NCI-H146 treated with DMSO at 0.1 percent for 48 hours (cell line): ENCODE measurements at regions not wholly inside any gene's neighbourhood (a gene's known extent, or its start where the extent isn't known, plus 50 kb on each side); places are given as distances from the start of the nearest gene placed in this dataset.

Experiments
- DNase-seq: peaks from one replicate; lab custom pipeline; 2025; ENCODE audit not compliant: unreplicated experiment; lab: John Stamatoyannopoulos, UW

DNA sequence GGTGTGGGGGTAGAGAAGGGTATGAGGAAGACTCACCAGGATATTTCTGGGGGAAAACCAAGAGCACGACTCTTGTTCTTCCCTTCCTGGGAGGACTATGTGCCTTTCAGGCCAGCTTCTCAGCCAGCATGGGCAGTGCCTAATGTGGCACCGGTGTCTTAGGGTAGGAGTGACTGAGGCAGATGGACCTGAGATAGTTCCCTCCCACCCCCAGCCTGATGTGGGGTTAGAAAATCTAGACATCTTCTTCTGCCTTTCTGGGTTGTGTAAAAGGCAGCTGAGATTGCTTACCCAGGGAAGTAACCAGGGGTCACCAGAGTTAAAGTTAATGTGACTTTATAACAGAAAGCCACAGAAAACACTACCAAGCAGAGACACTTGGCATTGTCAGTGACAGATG lies 127.3 kb downstream of the TMA16 start:
- DNase-seq: no peak

DNA sequence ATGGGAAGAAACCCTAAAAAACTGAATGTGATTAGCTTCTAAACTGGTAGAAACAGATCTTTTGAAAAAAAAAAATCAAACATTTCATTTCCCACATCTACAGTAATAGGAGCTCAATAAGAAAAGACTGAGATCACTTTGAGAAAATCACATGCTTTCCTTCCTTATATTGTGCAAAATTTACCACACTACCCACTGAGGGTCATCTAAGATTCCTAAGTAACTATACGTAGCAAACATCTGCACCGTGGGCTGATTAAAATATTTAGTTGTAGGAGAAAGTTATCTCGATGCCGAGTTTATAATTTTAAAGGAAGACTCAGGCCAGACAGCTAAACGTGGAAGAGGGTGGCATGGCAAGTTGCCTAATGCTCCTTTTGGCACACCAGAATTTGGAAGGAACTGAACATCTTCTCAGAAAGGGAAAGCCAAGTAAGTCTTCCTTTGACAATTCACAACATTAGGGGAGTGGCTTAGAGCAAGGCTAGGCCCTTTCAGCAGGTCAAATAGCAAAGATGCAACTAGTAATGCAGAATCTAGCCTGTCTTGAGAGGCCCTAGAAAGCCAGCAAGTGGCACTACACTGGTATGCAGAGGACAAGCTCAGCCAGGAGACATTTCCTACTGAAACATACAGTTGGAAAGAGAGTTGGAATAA lies 128.0 kb downstream of the TMA16 start:
- no peak for DNase-seq

DNA sequence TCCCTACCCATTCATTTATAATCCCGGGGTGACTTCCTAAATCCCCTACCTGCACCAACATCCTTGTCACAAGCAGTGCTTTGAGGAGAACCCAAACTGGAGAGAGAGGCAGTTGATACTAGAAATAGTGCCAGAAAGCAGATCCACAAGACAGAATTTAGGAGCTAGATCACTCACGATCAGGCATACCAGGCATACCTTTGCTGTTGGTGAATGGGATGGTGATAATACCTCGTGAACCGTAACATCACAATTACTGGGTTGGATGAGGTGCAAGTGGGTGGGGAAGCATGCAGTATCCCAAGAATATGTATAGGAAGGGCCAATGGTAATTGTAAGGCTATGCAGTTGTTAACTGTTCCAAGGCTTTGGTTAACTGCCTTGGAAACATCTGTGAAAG lies 129.3 kb downstream of the TMA16 start:
- DNase-seq: no peak

DNA sequence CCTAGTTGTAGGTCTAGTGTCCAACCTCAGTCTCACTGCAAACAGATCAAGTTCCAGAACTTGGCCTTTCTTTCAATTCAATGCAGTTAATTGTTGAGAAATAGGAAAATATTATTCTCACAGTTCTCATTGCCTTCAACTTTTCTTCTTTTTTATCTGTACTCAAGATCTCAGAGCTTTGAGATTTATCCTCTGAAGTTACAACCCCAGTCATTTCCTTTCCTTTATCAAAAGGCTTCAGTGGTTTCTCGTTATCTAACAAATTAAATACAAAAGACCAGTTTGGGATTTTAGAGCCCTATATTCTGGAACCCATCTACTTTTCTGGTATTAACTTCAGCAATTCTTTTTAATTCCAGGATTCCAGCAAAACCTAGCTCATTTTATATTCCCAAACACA lies 130.2 kb downstream of the TMA16 start:
- DNase-seq: no peak

DNA sequence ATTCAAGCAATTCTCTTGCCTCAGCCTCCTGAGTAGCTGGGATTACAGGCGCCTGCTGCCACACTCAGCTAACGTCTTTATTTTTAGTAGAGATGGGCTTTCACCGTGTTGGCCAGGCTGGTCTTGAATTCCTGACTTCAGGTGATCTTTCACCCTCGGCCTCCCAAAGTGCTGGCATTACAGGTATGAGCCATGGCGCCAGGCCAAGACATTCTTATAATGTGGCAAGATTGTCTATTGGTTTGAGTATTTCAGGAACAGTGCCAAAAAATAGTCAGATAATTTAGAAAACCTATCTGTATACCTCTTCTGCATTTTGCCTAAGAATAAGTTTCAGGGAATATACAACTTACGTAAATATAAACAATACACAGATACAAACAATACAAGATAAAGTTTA lies 136.8 kb downstream of the TMA16 start:
- DNase-seq: no peak

DNA sequence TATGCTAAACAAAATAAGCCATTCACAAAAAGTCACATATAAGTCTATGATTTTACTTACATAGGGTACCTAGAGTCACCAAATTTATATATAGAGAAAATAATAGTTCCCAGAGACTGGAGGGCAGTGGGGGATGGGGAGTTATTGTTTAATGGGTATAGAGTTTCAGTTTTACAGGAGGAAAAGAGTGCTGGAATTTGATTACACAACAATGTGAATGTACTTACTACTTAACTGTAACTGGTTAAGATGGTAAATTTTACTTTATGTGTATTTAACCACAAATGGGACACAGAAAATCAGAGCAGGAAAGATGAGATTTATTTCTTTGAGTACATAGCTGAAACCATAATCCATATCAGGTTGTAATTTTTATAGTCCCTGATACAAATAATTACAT lies 144.4 kb downstream of the TMA16 start:
- DNase-seq: no peak

DNA sequence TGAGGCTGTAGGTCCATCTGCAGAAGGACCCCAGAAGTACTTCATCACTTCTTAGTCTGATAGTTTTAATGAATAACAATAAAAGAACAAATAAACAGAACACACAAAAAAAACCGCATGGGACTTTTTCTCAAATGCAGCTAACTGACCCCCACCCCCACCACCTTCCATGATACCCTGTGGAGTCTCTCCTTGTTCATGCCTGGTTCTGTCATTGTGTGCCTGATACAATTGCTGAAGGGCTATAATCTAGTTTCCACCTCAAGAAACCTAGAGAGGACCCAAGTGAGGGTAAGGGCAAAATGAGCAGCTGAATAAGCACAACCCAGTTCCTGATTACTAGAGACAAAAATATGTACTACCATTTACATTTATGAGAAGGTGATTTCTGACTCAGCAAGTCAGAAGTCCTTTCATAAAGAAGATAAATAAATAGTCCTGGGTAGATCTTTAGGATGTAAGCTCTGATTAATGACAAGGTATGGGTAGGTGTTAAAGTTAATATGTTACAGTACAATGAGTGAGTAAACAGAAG lies 155.1 kb downstream of the TMA16 start:
- no peak for DNase-seq

DNA sequence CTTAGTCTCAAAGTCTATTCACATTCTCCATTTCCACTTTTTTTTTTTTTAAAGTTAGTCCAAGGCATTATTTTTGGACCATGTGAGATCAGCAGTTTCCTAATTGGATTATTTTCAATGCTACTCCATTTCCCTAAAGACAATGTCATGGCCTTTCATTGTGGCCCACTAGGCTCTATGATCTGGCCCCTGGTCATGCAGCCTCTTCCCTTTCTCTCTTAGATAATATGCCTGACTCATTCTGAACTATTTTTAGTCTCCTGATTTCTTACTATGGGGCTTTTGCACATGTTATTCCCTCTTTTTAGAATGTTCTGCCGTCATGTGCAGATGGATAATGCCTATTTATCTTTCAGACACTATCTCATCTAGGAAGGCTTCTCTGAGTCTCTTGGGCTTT lies 157.3 kb downstream of the TMA16 start:
- DNase-seq: no peak

DNA sequence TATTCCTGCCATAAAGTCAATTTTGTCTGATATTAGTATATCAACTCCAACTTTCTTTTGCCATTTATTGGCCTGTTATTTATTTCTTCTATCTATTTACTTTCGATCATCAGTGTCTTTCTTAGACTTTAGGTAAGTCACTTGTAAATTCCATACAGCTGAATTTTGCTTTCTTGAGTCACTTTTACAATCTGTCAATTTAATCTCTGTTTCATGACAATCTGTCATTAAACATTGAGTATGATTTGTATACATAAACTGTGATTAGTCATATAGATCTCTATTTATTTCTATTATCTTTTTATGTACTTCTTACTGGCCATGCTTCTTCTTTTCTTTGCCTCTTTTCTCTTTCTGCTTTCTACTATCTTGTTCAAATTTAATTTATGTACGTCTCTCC lies 160.1 kb downstream of the TMA16 start:
- no peak for DNase-seq

DNA sequence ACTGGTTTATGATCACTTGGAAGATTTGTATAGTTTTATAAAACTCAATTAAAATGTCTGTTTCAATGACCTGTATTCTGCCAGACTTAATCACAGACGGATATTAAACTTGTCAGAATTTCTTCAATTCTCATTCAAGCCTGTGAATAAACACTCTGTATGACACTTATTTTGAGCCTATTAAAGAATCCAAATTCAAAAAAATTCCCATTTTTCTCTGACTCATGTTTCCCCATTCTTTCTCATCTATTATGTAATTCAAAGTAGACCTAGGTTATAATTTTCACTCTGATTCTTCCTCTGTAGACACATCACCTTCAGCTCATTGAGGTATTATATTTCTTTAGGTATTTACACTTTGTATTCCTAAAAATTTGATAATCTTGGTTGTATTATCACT lies 166.1 kb downstream of the TMA16 start:
- no peak for DNase-seq

DNA sequence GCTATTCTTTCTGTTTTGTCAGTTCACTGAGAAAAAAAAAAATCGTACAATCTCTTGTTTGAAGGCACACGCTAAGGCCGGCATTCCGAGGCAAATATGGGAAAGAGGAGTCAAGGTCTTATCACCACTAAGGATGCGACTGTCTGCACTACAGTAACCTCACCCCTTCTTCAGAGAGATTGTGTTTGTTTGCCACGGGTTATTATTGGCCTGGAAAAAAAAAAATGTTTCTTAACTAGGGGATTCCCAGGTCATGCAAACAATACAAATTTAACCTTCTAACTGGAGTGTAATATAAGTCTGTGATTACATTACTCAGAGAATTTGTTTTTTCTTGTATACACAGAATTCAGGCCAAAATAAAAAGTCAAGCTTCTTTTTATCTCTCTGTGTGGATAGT lies 168.3 kb downstream of the TMA16 start:
- DNase-seq: no peak

DNA sequence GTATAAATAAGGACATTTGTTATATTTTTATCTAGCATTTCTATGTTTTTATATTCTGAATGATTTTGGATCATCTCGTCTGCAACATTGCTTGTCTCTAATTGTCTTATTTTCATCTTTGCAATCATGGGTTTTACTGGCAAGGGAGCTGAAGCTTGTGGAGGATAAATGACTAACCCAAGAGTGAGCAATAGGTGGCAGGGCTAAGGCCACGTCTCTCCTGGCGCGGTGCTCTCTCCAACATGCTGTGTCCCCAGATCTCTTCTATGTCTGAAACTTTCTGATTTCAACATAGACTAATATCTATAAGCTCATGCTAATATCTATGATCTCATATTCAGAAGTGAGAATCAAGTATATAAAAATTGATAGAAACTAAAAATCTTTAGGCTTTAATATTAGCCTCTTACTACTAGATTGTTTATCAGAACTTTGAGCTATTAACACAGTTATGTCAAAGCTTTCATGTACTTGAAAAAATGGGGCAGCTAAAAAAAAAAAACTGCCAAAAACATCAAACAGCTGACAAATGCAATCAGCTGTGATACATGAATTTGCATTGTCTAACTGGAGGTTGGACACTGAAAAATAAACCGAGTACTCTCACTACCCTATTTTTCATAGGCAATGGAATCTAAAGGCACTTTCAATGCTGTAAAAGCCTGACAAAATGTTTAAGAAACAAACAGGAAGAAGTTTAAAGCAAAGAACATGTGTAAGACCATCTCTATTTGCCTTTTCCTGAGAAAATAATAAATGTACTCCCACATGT lies 169.2 kb downstream of the TMA16 start:
- no peak for DNase-seq

DNA sequence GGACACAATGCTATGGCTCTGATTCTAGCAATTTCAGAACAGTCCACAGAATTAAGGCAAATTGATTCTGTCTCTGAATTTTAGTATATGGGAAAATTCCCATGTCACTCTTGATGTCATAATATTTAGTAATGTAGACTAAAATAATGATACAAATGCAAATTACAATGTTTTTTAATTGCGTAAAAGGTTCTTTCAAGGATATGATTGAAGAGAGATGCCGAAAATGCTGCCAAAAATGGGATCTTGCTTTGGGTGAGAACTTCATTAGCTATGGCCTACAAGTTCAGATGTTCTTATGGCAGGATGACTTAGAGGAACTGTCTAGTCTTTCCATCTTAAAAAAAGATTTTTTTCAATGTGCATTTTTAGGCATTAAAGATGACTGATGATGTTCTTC lies 170.6 kb downstream of the TMA16 start:
- no peak for DNase-seq

DNA sequence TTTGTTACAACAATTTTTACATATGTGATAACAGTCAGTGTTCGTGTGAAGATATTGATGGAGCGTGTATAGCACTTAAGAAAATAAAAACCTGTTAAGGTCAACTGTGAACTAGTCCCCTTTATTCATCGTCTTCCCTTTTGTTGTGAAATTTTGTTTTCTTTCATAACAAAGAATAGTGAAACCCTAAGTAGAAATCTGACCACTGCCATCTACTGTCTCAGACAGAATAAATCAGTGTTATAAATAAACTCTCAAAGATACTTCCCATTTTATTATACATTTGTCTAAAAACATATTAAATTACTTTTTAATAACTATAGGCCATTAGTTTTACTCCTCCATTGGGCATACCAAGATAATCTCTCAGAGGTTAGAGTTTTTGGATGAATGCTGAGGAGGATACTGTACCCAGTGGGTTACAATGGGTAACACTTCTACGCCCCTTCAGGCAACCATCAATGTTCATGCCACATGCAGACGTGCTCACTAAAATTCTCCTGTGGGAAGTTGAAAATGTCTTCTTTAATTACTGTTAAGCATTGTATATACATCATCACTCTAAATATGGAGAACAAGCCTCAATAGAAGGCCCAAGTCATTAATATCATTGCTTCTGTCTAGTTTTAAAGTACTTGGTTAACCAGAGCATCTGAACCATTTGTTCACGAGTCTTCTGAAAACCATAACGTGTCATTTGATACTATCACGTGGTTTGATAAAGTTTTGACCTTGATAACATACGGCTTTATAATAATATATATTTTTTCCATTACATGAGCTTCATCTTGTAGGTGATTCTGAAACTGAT lies 171.2 kb downstream of the TMA16 start:
- no peak for DNase-seq

DNA sequence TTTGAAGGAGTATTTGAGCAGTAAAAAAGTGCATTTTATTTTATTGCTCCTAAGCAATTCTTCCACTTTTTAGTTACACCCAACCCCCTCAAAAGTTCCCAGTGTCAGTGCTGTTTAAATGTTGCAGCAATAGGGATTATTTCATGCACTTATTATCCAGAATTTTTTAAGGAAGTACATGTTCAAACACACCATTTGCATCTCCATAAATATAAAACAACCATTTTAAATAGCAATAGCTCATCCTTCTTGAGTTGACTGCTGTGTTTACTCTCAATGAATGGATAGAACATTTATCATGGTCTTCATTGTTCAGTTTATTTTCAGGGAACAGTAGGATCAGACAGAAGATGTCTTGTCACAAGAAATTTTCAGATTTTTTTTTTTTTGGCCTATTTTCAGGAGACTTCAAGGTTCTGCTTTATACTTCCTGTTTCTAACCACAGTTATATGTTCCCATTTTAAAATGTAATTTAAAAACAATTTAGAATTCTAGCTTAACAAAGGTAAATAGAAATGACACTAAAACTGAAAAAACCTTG lies 171.9 kb downstream of the TMA16 start:
- no peak for DNase-seq

DNA sequence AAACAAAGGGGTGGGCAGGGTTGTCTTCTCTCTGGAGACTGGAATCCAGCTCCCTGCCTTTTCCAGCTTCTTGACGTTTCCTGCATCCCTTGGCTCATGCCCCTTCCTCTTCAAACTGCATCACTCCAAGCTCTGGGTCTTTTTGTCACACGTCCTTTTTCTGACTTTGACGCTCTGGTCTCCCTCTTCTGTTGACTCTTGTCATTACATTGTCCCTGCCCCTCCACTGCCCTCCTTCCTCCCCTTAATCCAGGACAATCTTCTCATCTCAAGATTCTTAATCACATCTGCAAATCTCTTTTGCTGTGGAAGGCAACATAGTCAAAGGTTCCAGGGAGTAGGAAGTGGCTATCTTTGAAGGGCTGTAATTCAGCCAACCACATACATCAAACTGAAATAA lies 178.3 kb downstream of the TMA16 start:
- no peak for DNase-seq

DNA sequence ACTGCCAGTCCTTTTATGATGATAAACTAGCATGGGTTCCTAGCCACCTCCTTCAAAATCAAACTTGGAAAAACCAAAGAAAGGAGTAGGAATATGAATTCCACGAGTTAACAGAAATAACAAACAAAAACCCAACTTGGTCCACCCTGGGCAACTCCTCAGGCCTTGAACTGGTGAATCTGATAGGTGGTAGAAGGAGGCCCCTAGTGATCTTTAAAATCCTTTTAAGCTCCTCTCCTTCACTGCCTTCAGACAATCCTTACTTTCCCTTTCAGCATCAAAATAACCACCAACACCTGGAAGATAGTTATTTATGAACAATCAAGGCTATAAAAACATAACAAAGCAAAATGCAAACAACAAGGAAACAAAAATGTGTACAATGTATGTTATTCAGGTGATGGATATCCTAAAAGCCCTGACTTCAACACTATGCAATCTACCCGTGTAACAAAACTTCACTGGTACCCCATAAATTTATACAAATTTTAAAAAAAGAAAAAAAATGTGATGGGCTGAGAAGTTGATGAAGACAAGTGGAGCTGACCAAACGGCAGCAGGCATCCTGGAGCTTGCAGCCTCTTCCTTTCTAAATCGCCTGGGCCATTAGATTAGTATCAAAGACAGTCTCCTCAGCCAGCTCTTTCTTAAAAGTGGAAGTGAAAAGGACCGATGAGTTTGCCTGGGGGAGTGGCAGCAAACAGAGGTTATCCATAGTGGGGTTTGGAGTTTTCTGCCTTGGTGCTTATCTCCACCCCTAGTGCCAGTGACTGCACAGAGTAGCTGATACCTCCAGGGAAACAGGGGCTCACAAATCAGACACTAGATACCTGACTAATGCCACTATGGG lies 179.6 kb downstream of the TMA16 start:
- DNase-seq: no peak

DNA sequence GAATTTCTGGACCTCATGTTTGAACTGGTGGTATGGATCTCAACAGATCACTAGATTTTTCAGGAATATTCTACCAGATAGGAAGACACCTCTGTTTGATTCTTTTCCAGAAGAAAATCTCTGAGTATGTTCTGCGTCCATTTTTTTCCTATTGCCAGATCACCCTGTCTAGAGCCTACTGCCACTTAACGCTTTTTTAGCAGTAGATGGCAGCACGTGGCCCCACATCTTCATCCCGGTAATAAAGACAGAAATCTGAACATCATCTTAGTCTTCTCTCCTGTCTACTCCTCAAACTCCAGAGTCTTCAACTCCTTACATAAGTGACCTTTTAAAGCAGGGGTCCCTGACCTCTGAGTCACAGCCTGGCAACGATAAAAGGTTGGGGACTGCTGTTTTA lies 184.7 kb downstream of the TMA16 start:
- no peak for DNase-seq

DNA sequence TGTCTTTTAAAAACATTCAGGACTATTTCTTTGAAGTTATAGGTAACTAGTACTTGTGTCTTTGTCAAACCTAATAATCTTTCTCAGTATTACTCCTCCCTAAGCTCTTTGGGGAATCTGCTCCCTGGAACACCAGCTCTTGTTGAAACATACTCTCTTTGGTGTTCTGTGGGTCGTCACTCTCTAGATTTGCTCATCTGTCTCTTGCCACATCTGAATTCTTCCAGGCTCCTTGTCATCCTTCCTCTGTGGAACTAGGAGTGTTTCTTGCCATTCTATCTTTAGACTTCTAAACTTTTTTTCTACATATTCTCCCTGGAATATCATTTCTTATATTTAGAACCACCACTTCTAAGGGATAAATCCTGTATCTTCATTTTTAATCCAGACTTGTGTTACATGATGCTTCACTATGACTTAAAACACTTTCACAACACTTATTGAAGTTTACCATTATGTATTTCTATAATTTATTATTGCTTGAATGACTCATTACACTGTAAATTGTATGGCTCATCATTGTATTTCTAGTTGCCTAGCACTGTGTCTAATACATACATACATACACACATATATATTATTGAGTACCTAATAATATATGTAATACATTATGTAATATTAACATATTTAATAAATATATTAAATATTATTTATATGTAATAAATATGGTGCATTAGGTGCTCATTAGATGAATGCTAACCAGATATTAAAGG lies 186.1 kb downstream of the TMA16 start:
- no peak for DNase-seq

DNA sequence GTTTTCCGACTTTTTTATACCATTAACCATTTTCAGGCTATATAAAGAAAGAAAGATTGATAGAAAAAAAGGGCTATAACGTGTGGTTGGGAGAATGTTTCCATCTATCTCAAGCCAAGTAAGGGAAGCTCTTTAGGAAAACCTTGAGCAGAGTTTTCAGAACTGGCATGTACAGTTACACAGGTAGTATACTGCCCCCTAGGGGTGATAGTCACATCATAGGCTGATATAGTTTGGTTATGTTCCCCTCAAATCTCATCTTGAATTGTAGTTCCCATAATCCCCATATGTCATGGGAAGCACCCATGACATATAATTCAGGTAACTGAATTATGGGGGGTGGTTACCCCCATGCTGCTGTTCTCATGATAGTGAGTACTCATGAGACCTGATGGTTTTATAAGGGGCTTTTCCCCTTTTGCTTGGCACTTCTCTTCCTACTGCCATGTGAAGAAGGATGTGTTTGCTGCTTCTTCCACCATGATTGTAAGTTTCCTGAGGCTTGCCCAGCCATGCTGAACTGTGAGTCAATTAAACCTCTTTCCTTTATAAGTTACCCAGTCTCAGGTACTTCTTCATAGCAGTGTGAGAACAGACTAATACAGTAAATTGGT lies 186.8 kb downstream of the TMA16 start:
- no peak for DNase-seq
